ENCODE measurements at regions not wholly inside any gene's neighbourhood (a gene's known extent, or its start where the extent isn't known, plus 50 kb on each side); places are given as distances from the start of the nearest gene placed in this dataset.
"Not testable (repeated sequence)": the region's sequence is repeated elsewhere in the genome, so short reads cannot be mapped to it uniquely, and the experiment has no call there.

GRCh38 chr2:111566068-111566467 lies 317.9 kb downstream of the ANAPC1 start:
- not testable (repeated sequence) for TF ChIP-seq CTCF, EZH2phosphoT487, EZH2 (IDR thresholded peaks at IDR 0.05)

Data from neural progenitor cell (in vitro differentiated cells).